HG03442 (cell line): ENCODE measurements at regions not wholly inside any gene's neighbourhood (a gene's known extent, or its start where the extent isn't known, plus 50 kb on each side); places are given as distances from the start of the nearest gene placed in this dataset.

ENCODE experiments used
- ATAC-seq: cut with Tn5 transposase; IDR thresholded peaks from one replicate; pipeline ENCODE4 v1.9.1; 2021; ENCODE audit warnings: mild to moderate bottlenecking, moderate library complexity; ENCODE audit not compliant: unreplicated experiment

DNA sequence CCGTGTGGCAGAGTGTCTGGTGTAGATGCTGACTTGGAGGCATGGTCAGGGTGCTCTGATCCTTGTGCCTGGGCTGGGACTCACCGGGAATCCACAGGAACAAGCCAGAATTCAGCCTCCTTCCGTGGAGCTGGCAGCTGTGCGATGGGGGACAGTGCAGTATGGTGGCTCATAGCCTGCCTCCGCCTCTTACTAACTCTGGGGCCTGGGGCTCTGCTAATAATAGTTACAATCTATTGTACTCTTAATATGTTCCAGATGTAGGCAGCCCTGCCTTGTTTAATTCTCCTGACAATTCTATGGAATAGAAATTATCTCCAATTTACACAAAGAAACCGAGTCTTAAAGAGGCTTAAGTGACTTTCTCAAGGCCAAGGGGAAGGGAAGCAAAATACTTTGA lies 77.6 kb downstream of the PCDH1 start:
- no peak for ATAC-seq

DNA sequence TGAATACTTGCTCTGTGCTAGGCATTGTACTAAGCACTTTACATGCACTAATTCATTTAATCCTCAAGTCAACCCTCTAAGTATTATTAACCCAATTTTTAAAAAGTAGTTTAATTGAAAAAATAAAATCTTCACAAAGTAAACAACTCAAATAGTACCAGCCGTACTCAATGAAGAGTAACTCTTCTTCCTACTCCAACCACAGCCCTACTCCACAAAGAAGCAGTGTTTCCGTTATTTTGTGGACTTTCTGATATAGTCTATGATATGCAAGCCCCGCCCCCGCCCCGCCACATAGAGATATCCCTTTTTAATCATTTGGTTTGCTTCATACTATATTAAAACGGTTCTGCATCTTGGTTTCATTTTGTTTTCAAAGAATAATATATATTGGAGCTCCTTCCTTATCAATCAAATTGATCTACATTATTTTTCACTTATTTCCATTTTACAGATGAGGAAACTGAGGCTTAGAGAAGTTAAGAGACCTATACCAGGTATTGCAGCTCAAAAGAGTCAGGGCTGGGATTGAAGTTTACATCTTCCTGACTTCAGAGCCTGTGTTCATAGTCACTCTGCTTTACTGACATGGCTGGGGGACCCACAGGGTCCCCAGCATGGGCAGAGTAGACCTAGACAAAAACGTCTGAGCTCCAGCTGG lies 78.6 kb downstream of the PCDH1 start:
- no peak for ATAC-seq

DNA sequence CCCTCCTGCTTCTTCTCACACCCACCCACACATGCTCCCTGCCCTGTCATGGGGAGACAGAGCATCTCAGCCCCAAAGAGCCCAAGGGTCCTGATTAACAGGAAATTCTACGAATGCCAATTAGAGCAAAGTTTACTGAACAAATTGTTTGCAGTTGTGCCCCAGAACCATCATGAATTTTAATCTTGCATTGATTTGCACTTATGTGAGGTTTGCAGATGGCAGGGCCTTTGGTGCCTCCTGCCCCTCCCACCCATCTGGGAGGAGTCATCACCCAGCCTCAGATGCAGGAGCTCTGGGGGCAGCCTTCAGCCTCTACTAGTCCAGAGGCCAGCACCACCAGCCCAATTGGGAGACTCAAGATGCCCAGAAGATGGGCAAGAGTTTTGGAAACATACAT lies 80.8 kb downstream of the PCDH1 start:
- ATAC-seq, result no peak

DNA sequence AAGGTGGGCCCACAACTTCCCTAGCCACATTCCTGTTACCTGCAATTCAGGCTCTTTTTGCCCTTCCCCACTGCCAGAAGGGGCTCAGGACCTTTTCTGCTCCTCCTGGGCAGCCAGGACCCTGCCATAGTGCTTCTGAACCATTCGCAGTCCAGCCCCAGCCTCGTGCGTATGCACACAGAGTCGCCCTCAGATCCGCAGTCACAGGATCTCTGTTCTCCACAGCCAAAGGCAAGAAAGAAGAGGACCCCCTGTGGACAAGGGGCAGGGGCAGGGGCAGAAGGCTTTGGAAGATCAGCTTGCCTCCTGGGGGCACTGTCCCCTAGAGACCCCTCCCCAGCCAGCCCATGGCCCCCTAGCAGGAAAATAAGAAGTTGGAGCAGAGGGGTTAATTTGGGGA lies 82.8 kb downstream of the PCDH1 start:
- ATAC-seq, result no peak

DNA sequence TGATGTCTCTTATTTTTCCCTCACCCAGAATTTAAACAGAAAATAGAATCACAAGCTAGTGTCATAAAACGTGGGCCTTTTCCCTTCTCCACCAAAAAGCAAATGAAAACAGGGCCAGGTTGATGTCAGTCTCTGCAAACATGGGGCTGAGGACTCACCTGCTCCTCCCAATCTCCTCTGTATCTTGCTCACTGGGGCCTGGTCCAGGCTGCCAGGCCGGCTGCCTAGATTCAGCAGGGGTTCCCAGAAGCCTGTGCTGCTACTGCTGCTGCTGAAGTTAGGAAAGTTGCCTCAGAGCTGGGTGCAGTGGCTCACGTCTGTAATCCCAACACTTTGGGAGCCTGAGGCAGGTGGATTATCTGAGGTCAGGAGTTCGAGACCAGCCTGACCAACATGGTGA lies 84.3 kb downstream of the PCDH1 start:
- ATAC-seq, result no peak

DNA sequence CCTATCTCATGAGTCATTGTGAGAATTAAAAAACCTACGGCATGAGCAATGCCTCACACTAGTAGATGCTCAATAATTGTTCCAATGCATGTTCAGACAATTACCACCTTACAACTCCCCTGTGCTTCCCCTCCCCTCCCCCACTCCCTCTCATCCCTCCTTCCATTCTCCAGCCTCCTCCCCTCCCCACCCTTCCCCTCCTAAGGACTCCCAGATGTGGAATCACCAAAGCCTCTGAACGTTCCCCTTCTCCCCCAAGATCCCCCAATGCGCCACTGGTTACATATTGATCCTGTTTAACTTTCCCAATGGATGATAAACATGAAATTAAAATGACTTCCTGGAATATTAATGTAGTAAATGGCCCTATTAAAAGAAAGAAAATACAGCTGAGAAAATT lies 84.8 kb downstream of the PCDH1 start:
- no peak for ATAC-seq

DNA sequence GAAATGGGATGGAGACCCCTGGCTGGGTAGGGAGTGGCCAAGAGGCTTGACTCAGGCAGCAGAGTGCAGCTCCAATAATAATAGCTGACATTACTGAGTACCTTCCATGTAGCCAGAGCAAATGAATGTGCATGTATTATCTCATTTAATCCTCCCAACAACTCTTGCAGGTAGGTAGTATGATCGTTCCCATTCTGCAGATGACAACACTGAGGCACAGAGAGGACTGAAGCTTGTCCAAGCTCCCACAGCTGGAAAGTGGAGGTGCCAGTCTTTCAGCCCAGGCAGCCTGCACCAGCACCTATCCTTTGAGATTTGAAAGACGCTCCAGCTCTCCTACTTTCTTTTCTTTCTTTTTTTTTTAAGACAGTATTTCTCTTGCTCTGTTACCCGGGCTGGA lies 87.6 kb downstream of the PCDH1 start:
- ATAC-seq, result no peak

DNA sequence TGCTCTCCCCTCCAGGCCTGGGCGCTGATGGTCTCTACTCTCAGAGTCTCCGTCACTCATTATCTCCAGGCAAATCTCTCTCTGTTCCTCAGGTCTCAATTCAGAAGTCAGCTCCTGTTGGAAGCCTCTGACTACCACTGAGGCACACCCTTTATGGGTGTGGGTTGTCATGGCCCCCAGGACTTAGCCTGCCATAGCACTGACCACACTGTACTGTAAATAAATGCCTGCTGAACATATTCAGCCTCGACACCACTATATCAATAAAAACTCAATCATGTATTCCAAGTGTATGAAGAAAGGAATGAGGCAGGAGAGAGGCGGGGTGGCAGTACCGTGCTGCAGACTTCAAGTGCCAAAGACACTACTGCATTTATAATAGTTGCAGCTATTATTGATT lies 88.9 kb downstream of the PCDH1 start:
- ATAC-seq, result no peak

DNA sequence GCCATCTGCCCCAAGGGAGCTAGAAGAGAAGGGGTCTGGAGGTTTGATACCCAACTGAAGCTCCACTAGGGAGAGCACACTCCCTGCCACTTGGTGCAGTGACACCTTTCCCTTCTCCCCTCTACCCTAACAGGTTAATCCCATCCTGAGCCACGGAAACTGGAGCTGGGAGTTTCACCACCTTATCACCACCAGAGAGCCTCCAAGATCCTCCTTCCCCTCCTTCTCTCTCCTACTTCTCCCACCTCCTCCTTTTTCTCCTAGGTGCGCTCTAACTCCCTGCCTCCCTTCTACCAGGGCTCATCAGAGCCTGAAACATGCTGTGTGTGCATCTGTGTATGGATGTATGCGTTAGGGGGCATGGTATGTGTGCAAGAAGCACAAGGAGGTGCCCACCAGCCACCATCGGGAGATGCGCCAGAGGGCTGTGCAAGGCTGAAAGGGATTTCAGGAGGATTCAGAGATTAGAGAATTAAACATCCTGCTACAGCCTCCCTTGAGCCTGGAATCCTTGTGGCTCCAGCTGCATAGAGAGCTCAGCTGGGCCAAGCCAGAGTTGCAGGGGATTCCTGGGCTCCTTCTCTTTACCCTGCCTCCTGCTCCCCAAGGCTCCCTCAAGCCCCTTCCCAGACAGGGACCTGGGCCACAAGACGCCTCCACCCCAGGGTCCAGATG lies 89.8 kb downstream of the PCDH1 start:
- no peak for ATAC-seq

DNA sequence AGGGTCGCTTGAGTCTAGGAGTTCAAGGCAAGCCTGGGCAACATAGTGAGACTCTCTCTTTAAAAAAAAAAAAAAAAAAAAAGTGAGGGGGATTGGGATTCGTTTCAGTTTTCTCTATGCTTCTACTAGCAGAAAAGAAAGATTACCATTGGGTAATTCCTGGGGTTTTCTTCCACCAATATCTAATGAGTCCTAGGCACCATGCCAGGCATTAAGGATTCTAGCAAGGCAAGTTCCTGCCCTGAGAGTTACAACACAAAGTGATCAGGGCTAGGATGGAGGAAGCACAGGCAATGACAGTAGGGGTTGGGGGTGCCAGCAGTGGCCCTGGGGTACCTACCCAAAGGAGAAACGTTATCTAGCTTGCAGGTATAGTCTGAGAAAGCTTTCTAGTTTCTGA lies 90.8 kb downstream of the PCDH1 start:
- no peak for ATAC-seq

DNA sequence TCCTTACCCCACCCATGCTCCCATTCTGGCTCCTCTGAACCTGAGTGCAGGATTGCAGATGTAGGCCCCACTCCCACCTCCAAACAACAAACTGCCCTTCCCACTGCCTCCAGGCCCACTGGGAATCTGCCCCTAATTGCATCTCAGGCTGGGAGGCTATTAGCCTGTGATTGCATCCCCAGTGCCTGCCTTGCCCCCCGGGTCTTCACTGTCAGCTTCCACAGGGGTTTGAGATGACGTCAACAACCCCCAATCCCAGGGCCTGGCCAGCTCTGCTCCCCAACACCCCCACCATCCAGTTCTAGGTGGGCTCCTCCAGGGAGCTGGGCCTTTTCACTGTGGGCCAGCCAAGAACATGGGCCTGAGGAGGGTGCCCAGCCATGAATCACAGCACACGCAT lies 91.5 kb downstream of the PCDH1 start:
- no peak for ATAC-seq

DNA sequence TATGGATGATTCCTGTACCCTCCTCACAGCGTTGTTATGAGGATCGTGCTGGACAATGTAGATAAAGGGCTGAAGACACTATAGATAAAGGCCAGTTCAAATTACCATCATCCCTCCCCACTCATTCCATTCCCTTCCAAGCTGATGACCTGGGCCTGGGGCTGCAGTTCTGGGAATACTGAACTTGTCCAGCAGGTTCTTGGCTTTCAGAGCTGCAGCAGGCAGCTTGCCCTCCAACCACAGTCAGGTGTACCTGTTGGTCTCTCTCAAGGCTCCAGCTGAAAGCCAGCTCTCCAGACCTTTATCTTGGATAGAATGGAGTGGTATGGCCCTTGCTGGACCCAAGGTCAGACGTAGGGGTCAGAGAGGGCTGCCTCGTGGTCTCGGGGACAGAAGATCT lies 92.5 kb downstream of the PCDH1 start:
- no peak for ATAC-seq

DNA sequence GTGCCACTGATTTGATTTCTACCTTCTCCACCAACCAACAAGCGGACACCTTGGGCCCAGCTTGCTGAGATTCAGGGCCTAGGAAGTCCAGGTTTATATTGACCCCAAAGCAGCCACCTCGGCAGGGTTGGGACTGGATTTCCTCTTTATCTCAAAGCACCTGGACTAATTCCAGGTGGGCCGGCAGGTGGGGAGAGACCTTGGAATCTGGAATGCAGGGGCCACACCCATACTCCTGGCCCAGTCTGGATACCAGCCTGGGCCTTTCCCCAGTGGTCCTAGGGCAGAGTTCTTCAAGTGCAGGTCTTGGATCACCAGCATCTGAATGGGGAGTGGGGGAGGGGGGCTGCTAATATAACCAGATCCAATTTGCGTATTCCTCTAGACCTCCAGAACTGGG lies 93.1 kb downstream of the PCDH1 start:
- no peak for ATAC-seq

DNA sequence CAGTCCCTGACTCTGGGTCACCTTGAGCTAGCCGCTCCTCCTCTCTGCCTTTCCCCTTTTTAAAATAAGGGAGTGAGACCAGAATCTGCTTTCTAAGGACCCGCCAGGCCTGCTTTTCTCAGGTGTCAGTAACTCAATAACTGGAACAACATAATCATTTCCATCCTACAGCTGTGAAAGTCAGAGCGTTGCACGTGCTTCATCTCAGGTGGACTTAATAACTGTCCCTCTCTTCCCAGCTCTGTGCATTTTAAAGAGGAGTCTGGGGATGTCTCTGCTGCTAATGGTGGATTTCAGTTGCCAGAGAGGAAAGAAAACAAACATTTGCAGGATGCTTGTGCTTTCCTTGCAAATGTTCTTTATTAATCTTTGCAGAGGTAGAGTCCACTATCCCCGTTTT lies 93.7 kb downstream of the PCDH1 start:
- no peak for ATAC-seq

DNA sequence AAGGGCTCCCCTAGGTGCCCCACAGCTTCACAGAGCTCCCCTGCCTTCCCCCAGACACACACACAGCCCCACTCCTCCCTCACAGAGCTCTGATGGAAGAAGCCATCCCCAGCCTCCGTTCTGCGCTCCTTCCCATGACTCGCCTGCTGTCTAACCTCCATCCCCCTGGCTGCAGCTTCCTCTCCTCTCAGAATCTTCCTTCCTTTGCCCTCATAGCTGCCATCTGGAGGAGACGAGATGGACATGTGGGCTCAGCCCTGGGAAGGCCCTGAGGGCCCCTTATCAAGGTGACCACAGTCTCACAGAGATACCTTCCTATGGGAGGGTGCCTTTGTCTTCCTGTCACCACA lies 94.3 kb downstream of the PCDH1 start:
- ATAC-seq, result no peak

DNA sequence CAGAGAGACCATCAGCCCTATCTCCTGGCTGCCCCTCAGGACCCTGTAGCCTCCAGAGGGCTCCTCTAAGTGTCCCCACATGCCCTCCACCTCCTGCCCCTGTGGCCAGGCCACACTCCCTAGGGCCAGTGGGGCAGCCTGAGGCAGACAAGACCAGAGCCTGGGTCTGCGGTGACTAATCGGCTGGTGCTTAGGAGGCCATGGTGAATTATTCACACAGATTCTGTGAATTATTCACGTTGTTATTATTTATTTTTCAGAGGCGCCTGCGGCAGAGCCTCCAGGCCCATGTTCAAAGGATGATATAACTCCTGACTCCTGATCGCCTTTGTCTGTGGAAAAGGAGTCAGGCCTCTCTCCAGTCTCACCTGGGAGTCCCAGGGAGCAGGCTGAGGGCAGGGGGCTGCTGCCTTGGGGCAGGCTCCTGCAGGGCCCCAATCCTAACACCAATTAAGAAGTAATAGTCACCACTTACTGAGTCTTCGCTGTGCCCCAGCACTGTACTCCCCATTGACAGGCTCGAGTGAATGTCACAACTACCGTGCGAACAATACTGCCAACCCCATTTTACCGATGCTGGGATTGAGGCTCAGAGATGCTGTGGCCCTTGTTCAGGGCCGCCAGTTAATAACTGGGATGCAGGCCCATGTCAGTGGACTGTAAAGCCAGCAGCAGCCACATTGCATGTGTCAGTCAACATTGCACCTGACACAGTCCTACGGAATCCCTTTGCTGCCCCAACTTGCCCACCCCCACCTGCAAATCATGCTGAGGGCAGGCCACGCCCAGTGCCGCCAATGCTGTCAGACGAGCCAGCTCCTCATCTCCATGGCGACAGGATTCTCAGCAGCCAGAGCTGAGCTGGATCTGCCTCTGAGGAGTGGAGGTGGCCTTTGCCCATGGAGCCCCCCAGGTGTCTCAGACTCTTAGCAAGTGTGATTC lies 94.9 kb downstream of the PCDH1 start:
- ATAC-seq, result no peak

DNA sequence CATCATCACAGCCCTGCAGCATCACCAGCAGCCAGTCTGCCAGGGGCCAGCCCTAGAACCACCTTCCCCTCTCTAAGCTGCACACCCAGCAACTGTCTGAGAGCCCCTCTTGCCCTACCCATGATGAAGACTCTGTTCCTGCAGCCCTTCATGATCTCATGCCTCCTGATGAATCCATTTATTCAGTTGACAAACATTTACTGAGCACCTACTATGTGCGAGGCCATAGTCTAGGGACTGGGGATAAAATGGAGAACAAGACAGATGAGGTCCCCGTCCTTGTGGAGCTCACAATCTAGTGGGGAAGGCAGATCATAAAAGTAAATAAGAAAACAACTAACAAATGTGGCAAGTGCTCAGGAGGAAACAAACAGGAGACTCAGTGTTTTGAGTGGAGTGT lies 96.3 kb downstream of the PCDH1 start:
- no peak for ATAC-seq

DNA sequence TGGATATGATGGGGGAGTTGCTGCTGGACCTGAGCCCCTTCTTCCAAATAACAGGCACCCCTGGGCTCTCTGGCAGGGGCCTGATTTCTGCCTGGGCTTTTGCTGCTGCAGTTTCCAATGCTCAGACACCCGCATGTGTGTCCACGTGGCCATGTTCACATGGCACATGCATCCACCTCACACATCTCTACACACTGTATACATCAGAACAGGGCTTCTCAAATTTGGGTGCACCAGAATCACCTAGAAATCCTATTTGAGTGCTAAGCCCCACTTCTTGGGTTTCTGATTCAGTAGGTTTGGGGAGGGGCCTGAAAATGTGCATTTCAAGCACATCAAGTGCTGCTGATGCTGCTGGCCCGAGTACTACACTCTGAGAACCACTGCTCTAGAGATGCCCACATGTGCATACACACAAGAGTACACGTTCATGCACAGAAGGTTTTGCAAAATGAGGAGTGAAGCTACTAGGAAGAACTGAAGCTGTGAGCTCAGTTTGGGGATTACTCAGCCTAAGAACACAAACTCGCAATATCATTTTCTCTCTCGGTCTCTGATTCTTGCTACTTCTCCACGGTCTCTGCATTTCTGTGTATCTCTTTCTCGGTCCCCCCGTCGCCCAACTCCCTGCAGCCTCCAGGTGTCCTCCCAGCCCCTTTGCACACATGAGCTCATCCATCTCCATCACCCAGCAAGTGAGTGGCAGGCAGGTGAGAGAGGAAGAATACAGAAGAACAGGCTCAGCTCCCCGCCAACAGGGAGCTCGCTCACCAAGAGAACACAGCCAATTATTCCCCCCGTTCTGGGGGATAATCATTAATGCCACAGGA lies 97.0 kb downstream of the PCDH1 start:
- ATAC-seq, result no peak

DNA sequence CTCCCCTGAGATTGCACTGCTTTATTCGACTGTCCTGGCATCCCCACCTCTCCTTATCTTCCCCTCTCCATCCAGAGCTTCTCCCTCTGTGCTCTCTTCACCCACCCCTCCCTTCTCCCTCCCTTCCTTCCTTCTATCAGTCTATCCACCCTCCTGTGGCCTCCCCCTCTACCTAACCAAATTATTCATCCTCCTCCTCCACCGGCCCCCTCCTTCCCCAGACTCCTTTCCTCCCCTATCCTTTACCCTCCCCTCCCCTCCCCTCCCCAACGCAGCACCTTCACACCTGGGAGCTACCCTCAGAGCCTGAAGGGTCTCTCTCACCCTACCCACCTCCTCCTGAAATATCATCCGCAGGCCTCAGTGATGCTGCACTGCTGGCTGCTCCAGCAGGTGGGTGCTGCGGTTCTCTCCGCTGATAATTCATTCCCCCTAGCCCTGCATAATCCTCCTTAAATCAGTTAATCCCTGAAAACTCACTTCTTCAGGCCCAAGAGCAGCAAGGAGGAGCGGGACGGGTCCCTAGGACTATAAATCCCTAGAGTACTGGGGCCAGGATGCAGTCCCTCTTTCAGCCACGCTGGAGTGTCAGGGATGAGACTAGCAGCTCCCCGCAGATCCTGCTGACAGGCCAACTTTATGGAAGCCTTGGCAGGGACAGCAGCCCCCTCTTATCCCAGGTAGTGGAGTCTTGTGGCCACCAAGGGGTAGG lies 97.8 kb downstream of the PCDH1 start:
- ATAC-seq, result no peak

DNA sequence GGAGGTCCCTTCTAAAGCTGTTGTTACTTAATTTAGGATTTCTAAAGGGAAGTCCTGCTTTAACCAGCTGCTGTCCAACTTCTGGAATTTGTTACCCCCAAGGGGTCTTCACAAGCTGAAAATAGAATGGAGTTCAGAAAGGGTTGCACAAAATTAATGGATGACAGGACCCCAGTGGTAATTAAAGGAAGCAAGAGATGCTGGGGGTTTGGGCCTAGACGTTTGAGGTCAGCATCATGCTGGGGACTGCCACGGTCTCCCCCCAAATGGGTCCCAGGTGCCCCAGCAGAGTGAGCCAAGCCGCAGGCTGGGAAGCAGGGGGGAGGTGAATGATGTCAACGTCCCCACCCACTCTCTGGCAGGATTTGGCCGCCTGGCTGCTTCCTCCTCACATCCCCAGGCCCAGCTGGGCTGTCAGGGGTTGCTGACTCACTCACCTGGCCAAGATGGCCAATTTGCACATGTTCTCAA lies 97.5 kb upstream of the ARAP3 start:
- ATAC-seq, result no peak
